ENCODE measurements at regions not wholly inside any gene's neighbourhood (a gene's known extent, or its start where the extent isn't known, plus 50 kb on each side); places are given as distances from the start of the nearest gene placed in this dataset.

- Histone ChIP-seq H3K4me2 (no peak overlapping the region), H3K79me2 (ENCODE audit: insufficient read depth, low read depth) (no peaks in the 10 kb centered on the region), H3K36me3 (ENCODE audit: insufficient read depth) (no peaks in the 10 kb centered on the region), H3K27ac (no peak overlapping the region), H3K4me3 (IDR thresholded peaks at IDR 0.05; ENCODE audit: insufficient read depth, low read depth, low read length) (no peak overlapping the region), H4K20me1 (ENCODE audit: insufficient read depth) (no peaks in the 10 kb centered on the region), H3K27me3 (ENCODE audit: insufficient read depth, low read depth) (no peaks in the 10 kb centered on the region), H3K9ac (no peak overlapping the region), H2AFZ (ENCODE audit: low read depth) (no peak overlapping the region), H3K4me1 (ENCODE audit: low read depth, poor library complexity, severe bottlenecking) (no peaks in the 10 kb centered on the region)
- no peak for TF ChIP-seq CTCF (conservative IDR thresholded peaks at IDR 0.05; ENCODE audit: low read depth, low read length)
Observed at GRCh38 chr10:107671960-107672359, 507.5 kb upstream of the SORCS1 start.

- Histone ChIP-seq H4K20me1 (ENCODE audit: insufficient read depth) (no peaks in the 10 kb centered on the region), H2AFZ (ENCODE audit: low read depth) (no peak overlapping the region), H3K79me2 (ENCODE audit: insufficient read depth, low read depth) (no peaks in the 10 kb centered on the region), H3K9ac (no peak overlapping the region), H3K27me3 (ENCODE audit: insufficient read depth, low read depth) (no peaks in the 10 kb centered on the region), H3K4me3 (IDR thresholded peaks at IDR 0.05; ENCODE audit: insufficient read depth, low read depth, low read length) (no peak overlapping the region), H3K36me3 (ENCODE audit: insufficient read depth) (no peaks in the 10 kb centered on the region), H3K27ac (no peak overlapping the region), H3K4me1 (ENCODE audit: low read depth, poor library complexity, severe bottlenecking) (no peaks in the 10 kb centered on the region), H3K4me2 (no peak overlapping the region)
- no peak for TF ChIP-seq CTCF (conservative IDR thresholded peaks at IDR 0.05; ENCODE audit: low read depth, low read length)
Observed at GRCh38 chr10:107666214-107666613, 501.7 kb upstream of the SORCS1 start.

- Histone ChIP-seq H3K4me2 (no peak overlapping the region), H3K36me3 (ENCODE audit: insufficient read depth) (no peaks in the 10 kb centered on the region), H3K27ac (no peak overlapping the region), H3K4me1 (ENCODE audit: low read depth, poor library complexity, severe bottlenecking) (no peaks in the 10 kb centered on the region), H3K9ac (no peak overlapping the region), H2AFZ (ENCODE audit: low read depth) (no peak overlapping the region), H4K20me1 (ENCODE audit: insufficient read depth) (no peaks in the 10 kb centered on the region), H3K27me3 (ENCODE audit: insufficient read depth, low read depth) (no peaks in the 10 kb centered on the region), H3K79me2 (ENCODE audit: insufficient read depth, low read depth) (no peaks in the 10 kb centered on the region), H3K4me3 (IDR thresholded peaks at IDR 0.05; ENCODE audit: insufficient read depth, low read depth, low read length) (no peak overlapping the region)
- no peak for TF ChIP-seq CTCF (conservative IDR thresholded peaks at IDR 0.05; ENCODE audit: low read depth, low read length)
Observed at GRCh38 chr10:107665459-107665858, 501.0 kb upstream of the SORCS1 start.

- Histone ChIP-seq H3K4me2 (no peak overlapping the region), H3K4me3 (IDR thresholded peaks at IDR 0.05; ENCODE audit: insufficient read depth, low read depth, low read length) (no peak overlapping the region), H3K27ac (no peak overlapping the region), H4K20me1 (ENCODE audit: insufficient read depth) (no peaks in the 10 kb centered on the region), H3K27me3 (ENCODE audit: insufficient read depth, low read depth) (no peaks in the 10 kb centered on the region), H3K79me2 (ENCODE audit: insufficient read depth, low read depth) (no peaks in the 10 kb centered on the region), H3K4me1 (ENCODE audit: low read depth, poor library complexity, severe bottlenecking) (no peaks in the 10 kb centered on the region), H3K9ac (no peak overlapping the region), H2AFZ (ENCODE audit: low read depth) (no peak overlapping the region), H3K36me3 (ENCODE audit: insufficient read depth) (no peaks in the 10 kb centered on the region)
- no peak for TF ChIP-seq CTCF (conservative IDR thresholded peaks at IDR 0.05; ENCODE audit: low read depth, low read length)
Observed at GRCh38 chr10:107657851-107658250, 493.3 kb upstream of the SORCS1 start.

GRCh38 chr10:107656932-107657331 is 492.4 kb upstream of the SORCS1 start:
- H4K20me1 ChIP-seq (ENCODE audit: insufficient read depth), result no peaks in the 10 kb centered on the region

More at GRCh38 chr10:107656932-107657331, 492.4 kb upstream of the SORCS1 start:
- no peaks in the 10 kb centered on the region for H3K79me2 ChIP-seq (ENCODE audit: insufficient read depth, low read depth)
- H3K27ac ChIP-seq, result no peak overlapping the region
- H3K36me3 ChIP-seq (ENCODE audit: insufficient read depth), result no peaks in the 10 kb centered on the region
- H3K4me3 ChIP-seq (IDR thresholded peaks at IDR 0.05; ENCODE audit: insufficient read depth, low read depth, low read length), result no peak overlapping the region
- H3K27me3 ChIP-seq (ENCODE audit: insufficient read depth, low read depth), result no peaks in the 10 kb centered on the region
- TF ChIP-seq CTCF (conservative IDR thresholded peaks at IDR 0.05; ENCODE audit: low read depth, low read length), result no peak
- no peak overlapping the region for H3K9ac ChIP-seq
- H3K4me1 ChIP-seq (ENCODE audit: low read depth, poor library complexity, severe bottlenecking), result no peaks in the 10 kb centered on the region
- no peak overlapping the region for H3K4me2 ChIP-seq
- no peak overlapping the region for H2AFZ ChIP-seq (ENCODE audit: low read depth)

Measured in KMS-11 (cell line).